ENCODE measurements at regions not wholly inside any gene's neighbourhood (a gene's known extent, or its start where the extent isn't known, plus 50 kb on each side); places are given as distances from the start of the nearest gene placed in this dataset.

DNA sequence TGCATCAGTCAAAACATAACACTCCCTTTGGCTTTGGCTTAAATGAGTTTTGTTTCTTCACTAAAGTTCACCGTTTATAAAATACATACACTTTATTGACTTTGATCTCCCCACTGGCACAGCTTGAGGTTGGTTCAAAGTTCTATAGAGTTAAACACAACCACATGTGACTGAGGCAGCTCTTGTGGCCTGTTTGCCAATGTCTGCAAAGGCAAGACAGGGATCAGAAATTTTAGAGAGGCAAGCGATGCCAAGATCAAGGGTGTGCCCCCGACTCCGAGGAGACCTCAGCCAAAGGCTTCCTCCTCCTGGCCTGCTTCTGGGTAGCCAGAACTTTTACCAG is 129.8 kb upstream of the JCAD start:
- Histone ChIP-seq H3K27ac (peak overlapping the region in 2 of 5 donors; percentile 34 to 40), H3K4me3 (no peak overlapping the region), H3K27me3 (no peaks in the 10 kb centered on the region), H3K9me3 (peaks cover 0 to 5% (median 0%) of the 10 kb centered on the region in 4 donors), H3K36me3 (no peaks in the 10 kb centered on the region), H3K4me1 (peaks cover 0 to 27% (median 19%) of the 10 kb centered on the region in 4 donors)
- WGBS, 5 donors, result 49 to 62% (median 55%) methylated on average over 4 of the region's 4 CpGs
- intact Hi-C loops (cut with DNase I; ENCODE audit: low total_unique reads), result no loop called here
- TF ChIP-seq EP300 (IDR thresholded peaks at IDR 0.05), result no peak
- no peak for TF ChIP-seq POLR2A (IDR thresholded peaks at IDR 0.05)
- no peak for TF ChIP-seq POLR2AphosphoS5 (IDR thresholded peaks at IDR 0.05)
- TF ChIP-seq, protein P1, sequence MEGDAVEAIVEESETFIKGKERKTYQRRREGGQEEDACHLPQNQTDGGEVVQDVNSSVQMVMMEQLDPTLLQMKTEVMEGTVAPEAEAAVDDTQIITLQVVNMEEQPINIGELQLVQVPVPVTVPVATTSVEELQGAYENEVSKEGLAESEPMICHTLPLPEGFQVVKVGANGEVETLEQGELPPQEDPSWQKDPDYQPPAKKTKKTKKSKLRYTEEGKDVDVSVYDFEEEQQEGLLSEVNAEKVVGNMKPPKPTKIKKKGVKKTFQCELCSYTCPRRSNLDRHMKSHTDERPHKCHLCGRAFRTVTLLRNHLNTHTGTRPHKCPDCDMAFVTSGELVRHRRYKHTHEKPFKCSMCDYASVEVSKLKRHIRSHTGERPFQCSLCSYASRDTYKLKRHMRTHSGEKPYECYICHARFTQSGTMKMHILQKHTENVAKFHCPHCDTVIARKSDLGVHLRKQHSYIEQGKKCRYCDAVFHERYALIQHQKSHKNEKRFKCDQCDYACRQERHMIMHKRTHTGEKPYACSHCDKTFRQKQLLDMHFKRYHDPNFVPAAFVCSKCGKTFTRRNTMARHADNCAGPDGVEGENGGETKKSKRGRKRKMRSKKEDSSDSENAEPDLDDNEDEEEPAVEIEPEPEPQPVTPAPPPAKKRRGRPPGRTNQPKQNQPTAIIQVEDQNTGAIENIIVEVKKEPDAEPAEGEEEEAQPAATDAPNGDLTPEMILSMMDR (IDR thresholded peaks at IDR 0.05), result no peak
- no peak for DNase-seq

DNA sequence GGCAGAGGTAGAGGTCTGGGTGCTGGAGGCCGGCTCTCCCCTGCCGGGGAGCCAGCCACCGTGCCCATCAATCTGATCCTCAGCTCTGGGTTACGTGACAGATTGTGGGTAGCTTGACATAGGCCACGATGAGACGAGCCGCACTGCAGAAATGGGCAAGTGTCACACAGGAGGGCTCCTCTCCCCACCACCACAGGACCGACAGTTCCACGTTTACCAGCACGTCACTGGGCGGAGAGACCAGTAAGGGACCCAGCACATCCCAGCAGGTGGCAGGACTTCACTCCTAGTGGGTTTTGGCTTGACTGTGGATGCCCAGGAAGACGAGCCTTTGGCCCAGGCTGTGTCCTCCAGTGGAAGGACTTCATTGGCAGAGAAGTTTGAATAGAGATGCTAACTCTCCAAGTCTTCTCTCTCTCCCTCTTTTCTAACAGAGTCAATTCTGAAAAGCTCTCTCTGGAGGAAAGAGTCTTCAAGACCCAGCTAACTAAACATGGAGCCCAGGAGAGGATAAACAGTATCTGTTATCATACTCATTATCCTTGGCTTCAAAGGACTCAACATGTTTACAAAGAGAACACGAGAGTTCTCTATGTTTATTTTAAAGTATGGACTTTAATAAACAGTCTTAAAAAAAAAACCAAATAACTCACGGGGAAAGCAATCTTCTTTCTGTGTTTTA is 129.3 kb upstream of the JCAD start:
- Histone ChIP-seq H3K27me3 (no peaks in the 10 kb centered on the region), H3K4me1 (peaks cover 0 to 27% (median 19%) of the 10 kb centered on the region in 4 donors), H3K27ac (peak overlapping the region; percentile 34 to 69 (median 61)), H3K9me3 (peaks cover 0 to under 1% (median 0%) of the 10 kb centered on the region in 4 donors), H3K36me3 (no peaks in the 10 kb centered on the region), H3K4me3 (no peak overlapping the region)
- no peak for DNase-seq
- no peak for TF ChIP-seq EP300 (IDR thresholded peaks at IDR 0.05)
- no peak for TF ChIP-seq POLR2AphosphoS5 (IDR thresholded peaks at IDR 0.05)
- no peak for TF ChIP-seq POLR2A (IDR thresholded peaks at IDR 0.05)
- TF ChIP-seq, protein P1 (IDR thresholded peaks at IDR 0.05), result no peak
- WGBS, 5 donors, result 58 to 70% (median 64%) methylated on average over 6 to 14 of the region's 14 CpGs
- intact Hi-C loops (cut with DNase I; ENCODE audit: low total_unique reads), result no loop called here

DNA sequence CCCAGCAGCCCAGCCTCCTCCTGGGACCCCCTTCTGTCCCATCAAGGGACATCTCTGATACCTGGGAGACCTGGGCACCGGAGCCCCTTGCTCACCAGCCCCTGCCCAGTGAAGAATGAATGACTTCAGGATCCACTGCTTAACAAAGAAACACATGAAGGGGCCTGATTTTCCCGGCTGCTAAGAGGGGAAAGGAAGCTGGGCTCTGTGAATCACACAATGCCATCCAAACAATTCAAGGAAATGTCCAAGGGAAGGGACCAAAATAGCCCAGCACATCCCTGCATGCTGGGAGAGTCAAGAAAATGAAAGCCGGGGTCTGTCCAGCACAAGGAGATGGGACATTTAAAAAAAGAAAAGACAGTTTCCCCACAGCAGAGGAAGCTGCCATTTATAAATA is 128.7 kb upstream of the JCAD start:
- H3K27ac ChIP-seq, result peak overlapping the region in 4 of 5 donors; percentile 34 to 69 (median 62)
- H3K27me3 ChIP-seq, result no peaks in the 10 kb centered on the region
- DNase-seq, result peak in 1 of 2 donors; percentile 41
- H3K36me3 ChIP-seq, result no peaks in the 10 kb centered on the region
- H3K4me3 ChIP-seq, result no peak overlapping the region
- TF ChIP-seq POLR2A (IDR thresholded peaks at IDR 0.05) (no peak), POLR2AphosphoS5 (IDR thresholded peaks at IDR 0.05) (peak in 1 of 3 donors; percentile 13)
- 48 to 68% (median 56%) methylated on average over 3 of the region's 3 CpGs for WGBS, 5 donors
- intact Hi-C loops (cut with DNase I; ENCODE audit: low total_unique reads), result no loop called here
- H3K9me3 ChIP-seq, result no peaks in the 10 kb centered on the region
- H3K4me1 ChIP-seq, result peaks cover 0 to 27% (median 19%) of the 10 kb centered on the region in 4 donors

DNA sequence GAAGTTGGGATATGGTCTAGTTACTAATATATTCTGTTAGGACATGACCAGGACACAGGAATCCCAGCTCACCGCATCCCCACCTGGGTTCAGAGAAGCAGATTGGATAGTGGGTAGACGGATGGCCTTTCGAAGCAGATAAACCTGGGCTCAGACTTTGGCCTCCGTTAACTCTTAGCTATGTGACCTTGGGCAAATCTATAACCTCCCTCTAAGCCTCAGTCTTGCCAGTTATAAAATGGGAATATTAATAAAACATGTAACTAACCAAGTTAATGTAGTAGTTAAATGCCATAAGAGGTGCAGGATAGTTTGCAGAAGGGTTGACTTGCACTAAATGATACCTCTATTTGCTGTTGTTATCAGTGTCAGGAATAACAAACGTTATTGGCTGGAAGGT is 127.6 kb upstream of the JCAD start:
- H3K36me3 ChIP-seq, result no peaks in the 10 kb centered on the region
- H3K27me3 ChIP-seq, result no peaks in the 10 kb centered on the region
- peak overlapping the region in 2 of 4 donors; percentile 2 to 20 for H3K4me3 ChIP-seq
- peaks cover 0 to 27% (median 19%) of the 10 kb centered on the region in 4 donors for H3K4me1 ChIP-seq
- intact Hi-C loops (cut with DNase I; ENCODE audit: low total_unique reads), result no loop called here
- DNase-seq, result no peak
- H3K27ac ChIP-seq, result peak overlapping the region in 3 of 5 donors; percentile 57 to 69 (median 68)
- 74 to 78% (median 74%) methylated on average over 5 of the region's 5 CpGs for WGBS, 5 donors
- H3K9me3 ChIP-seq, result no peaks in the 10 kb centered on the region
- TF ChIP-seq EP300 (IDR thresholded peaks at IDR 0.05) (no peak), POLR2A (IDR thresholded peaks at IDR 0.05) (no peak), POLR2AphosphoS5 (IDR thresholded peaks at IDR 0.05) (no peak)
- TF ChIP-seq, protein P1 (IDR thresholded peaks at IDR 0.05), result no peak

GRCh38 chr10:30186371-30186875 is 127.0 kb upstream of the JCAD start:
- peak; percentile 28 to 51 for DNase-seq
- TF ChIP-seq POLR2AphosphoS5 (IDR thresholded peaks at IDR 0.05), result no peak
- TF ChIP-seq, protein P1 (IDR thresholded peaks at IDR 0.05), result no peak
- TF ChIP-seq POLR2A (IDR thresholded peaks at IDR 0.05), result no peak
- no peak for TF ChIP-seq EP300 (IDR thresholded peaks at IDR 0.05)
- intact Hi-C loops (cut with DNase I; ENCODE audit: low total_unique reads), result no loop called here
- Histone ChIP-seq H3K4me3 (peak overlapping the region in 3 of 4 donors; percentile 2 to 20 (median 7)), H3K9me3 (no peaks in the 10 kb centered on the region), H3K36me3 (no peaks in the 10 kb centered on the region), H3K4me1 (peaks cover 0 to 27% (median 19%) of the 10 kb centered on the region in 4 donors), H3K27ac (peak overlapping the region in 3 of 5 donors; percentile 26 to 69 (median 57)), H3K27me3 (no peaks in the 10 kb centered on the region)
- 39 to 62% (median 45%) methylated on average over 10 of the region's 10 CpGs for WGBS, 5 donors

All from stomach (tissue), 8 donors.